ENCODE measurements at regions not wholly inside any gene's neighbourhood (a gene's known extent, or its start where the extent isn't known, plus 50 kb on each side); places are given as distances from the start of the nearest gene placed in this dataset.

- POLR2A ChIA-PET = no interaction called here
- CTCF ChIA-PET = no interaction called here
Measured at GRCh38 chr13:21945195-21945594, 274.3 kb downstream of the FGF9 start.

GRCh38 chr13:21946964-21947363 lies 276.1 kb downstream of the FGF9 start:
- intact Hi-C loops (cut with micrococcal nuclease) = no loop called here
- POLR2A ChIA-PET = interaction anchor here (0.5 kb wide), 1 partner anchor 299 kb away, joined by 3 read pairs; no protein-coding TSS in a partner anchor
- H3K4me3 Mint-ChIP-seq = no peak overlapping the region

More at GRCh38 chr13:21945195-21945594, 274.3 kb downstream of the FGF9 start:
- H2AFZ ChIP-seq (ENCODE audit: insufficient read depth, low read depth, low read length, poor library complexity, severe bottlenecking) = no peak overlapping the region
- no peak overlapping the region for H3K27ac Mint-ChIP-seq
- no peak overlapping the region for H3K4me2 ChIP-seq (replicated peaks; ENCODE audit: low read depth, low read length, poor library complexity, severe bottlenecking)
- no peaks in the 10 kb centered on the region for H3K36me3 ChIP-seq (replicated peaks in 1 of 2; ENCODE audit: control extremely low read depth in 1 of 2, control insufficient read depth in 1 of 2, extremely low read depth in 1 of 2, insufficient read depth in 2 of 2, low read length in 1 of 2)
- intact Hi-C loops (cut with micrococcal nuclease) = no loop called here
- no peaks in the 10 kb centered on the region for H3K27me3 Mint-ChIP-seq
- H3K79me2 ChIP-seq (ENCODE audit: control insufficient read depth, insufficient read depth, low read length) = no peaks in the 10 kb centered on the region
- TF ChIP-seq CTCF (IDR thresholded peaks at IDR 0.05) = no peak
- TF ChIP-seq EZH2 (IDR thresholded peaks at IDR 0.05; ENCODE audit: borderline replicate concordance, insufficient read depth, low read depth, low read length, poor library complexity, severe bottlenecking) = no peak
- H3K27me3 ChIP-seq (replicated peaks in 1 of 4; ENCODE audit: control extremely low read depth in 1 of 4, control insufficient read depth in 3 of 4, insufficient read depth in 4 of 4, low read length in 3 of 4) = no peaks in the 10 kb centered on the region
- ATAC-seq (ENCODE audit: low read depth) (no peak), DNase-seq (no peak)
- H3K4me3 ChIP-seq (ENCODE audit: control extremely low read depth in 1 of 5, extremely low read depth in 1 of 5, insufficient read depth in 1 of 5, low read depth in 2 of 5, low read length in 4 of 5) = no peak overlapping the region
- H3K9me3 Mint-ChIP-seq (ENCODE audit: insufficient read depth) = peaks cover 11% of the 10 kb centered on the region
- H3K4me1 Mint-ChIP-seq = peaks cover 9% of the 10 kb centered on the region
- H3K9me3 ChIP-seq (ENCODE audit: control extremely low read depth in 1 of 3, control insufficient read depth in 2 of 3, insufficient read depth in 1 of 3, low read length in 2 of 3) = peaks cover 1 to 32% (median 23%) of the 10 kb centered on the region in 3 donors
- H3K9ac ChIP-seq (ENCODE audit: low read length) = no peak overlapping the region
- no peaks in the 10 kb centered on the region for H4K20me1 ChIP-seq (ENCODE audit: control insufficient read depth, insufficient read depth, low read length, poor library complexity, severe bottlenecking)
- H3K27ac ChIP-seq (ENCODE audit: low read length in 2 of 2) = no peak overlapping the region
- whole genome bisulfite sequencing (ENCODE audit: insufficient coverage) = 100% methylated on average over 1 of the region's 3 CpGs
- no peak overlapping the region for H3K4me3 Mint-ChIP-seq
- H3K4me1 ChIP-seq (ENCODE audit: control insufficient read depth in 2 of 2, insufficient read depth in 2 of 2, low read length in 2 of 2) = peaks cover 6 to 8% of the 10 kb centered on the region in 2 donors

More at GRCh38 chr13:21946964-21947363, 276.1 kb downstream of the FGF9 start:
- Histone ChIP-seq H3K27me3 (replicated peaks in 1 of 4; ENCODE audit: control extremely low read depth in 1 of 4, control insufficient read depth in 3 of 4, insufficient read depth in 4 of 4, low read length in 3 of 4) (no peaks in the 10 kb centered on the region), H3K9ac (ENCODE audit: low read length) (no peak overlapping the region), H3K27ac (ENCODE audit: low read length in 2 of 2) (no peak overlapping the region), H3K36me3 (replicated peaks in 1 of 2; ENCODE audit: control extremely low read depth in 1 of 2, control insufficient read depth in 1 of 2, extremely low read depth in 1 of 2, insufficient read depth in 2 of 2, low read length in 1 of 2) (no peaks in the 10 kb centered on the region), H3K9me3 (ENCODE audit: control extremely low read depth in 1 of 3, control insufficient read depth in 2 of 3, insufficient read depth in 1 of 3, low read length in 2 of 3) (peaks cover 0 to 29% (median 23%) of the 10 kb centered on the region in 3 donors), H3K4me1 (ENCODE audit: control insufficient read depth in 2 of 2, insufficient read depth in 2 of 2, low read length in 2 of 2) (peaks cover 6 to 8% of the 10 kb centered on the region in 2 donors), H3K4me2 (replicated peaks; ENCODE audit: low read depth, low read length, poor library complexity, severe bottlenecking) (no peak overlapping the region), H4K20me1 (ENCODE audit: control insufficient read depth, insufficient read depth, low read length, poor library complexity, severe bottlenecking) (no peaks in the 10 kb centered on the region), H2AFZ (ENCODE audit: insufficient read depth, low read depth, low read length, poor library complexity, severe bottlenecking) (no peak overlapping the region), H3K79me2 (ENCODE audit: control insufficient read depth, insufficient read depth, low read length) (no peaks in the 10 kb centered on the region), H3K4me3 (ENCODE audit: control extremely low read depth in 1 of 5, extremely low read depth in 1 of 5, insufficient read depth in 1 of 5, low read depth in 2 of 5, low read length in 4 of 5) (no peak overlapping the region)
- Mint-ChIP-seq H3K4me1 (peaks cover 9% of the 10 kb centered on the region), H3K9me3 (ENCODE audit: insufficient read depth) (peaks cover 11% of the 10 kb centered on the region), H3K27ac (no peak overlapping the region), H3K27me3 (no peaks in the 10 kb centered on the region)
- TF ChIP-seq CTCF (IDR thresholded peaks at IDR 0.05) (no peak), EZH2 (IDR thresholded peaks at IDR 0.05; ENCODE audit: borderline replicate concordance, insufficient read depth, low read depth, low read length, poor library complexity, severe bottlenecking) (no peak)
- CTCF ChIA-PET = no interaction called here
- ATAC-seq (ENCODE audit: low read depth) (no peak), DNase-seq (no peak)
- 86% methylated on average over 5 of the region's 6 CpGs for WGBS (ENCODE audit: insufficient coverage)

Data from B cell (primary cell).